Stomach (tissue), 4 donors: ENCODE measurements at regions not wholly inside any gene's neighbourhood (a gene's known extent, or its start where the extent isn't known, plus 50 kb on each side); places are given as distances from the start of the nearest gene placed in this dataset.

ENCODE experiments used
- POLR2A ChIP-seq, 4 donors: fragments of 450-650 bp; IDR thresholded peaks; one replicate each; pipeline ENCODE4 v1.6.1; 2016; ENCODE audit warnings: antibody characterized with exemption in 4 of 4, control low read depth in 2 of 4, mild to moderate bottlenecking in 1 of 4, moderate library complexity in 1 of 4
- TF ChIP-seq, protein P1 (sequence below), 7 experiments: fragments of 450-650 bp in 4 of 7; fragments of 200-600 bp in 3 of 7; sonication (generic) in 3 of 7; IDR thresholded peaks; one replicate each; pipeline ENCODE4 v1.5.1; 2016 to 2019; ENCODE audit warnings: antibody characterized with exemption in 7 of 7, control low read depth in 2 of 7, mild to moderate bottlenecking in 1 of 7

DNA sequence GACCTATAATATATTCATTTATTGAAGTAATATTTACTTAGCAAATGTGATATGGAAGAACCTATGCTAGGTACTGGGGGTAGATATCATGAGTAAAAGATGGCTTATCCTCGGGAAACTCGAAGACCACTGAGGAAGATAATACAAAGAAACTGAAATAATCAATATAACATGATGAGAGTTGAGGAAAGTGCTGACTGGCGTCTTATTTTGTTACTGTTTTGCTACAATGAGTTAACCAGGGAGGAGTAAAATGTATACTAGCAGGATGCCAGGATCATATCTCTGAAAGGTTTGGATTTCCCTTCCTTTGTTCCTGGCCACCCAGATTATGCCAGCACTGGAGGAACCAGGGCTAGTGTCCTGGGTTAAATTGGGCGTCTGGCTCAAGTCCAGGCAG lies 111.7 kb upstream of the SPATS2L start:
- TF ChIP-seq, protein P1, sequence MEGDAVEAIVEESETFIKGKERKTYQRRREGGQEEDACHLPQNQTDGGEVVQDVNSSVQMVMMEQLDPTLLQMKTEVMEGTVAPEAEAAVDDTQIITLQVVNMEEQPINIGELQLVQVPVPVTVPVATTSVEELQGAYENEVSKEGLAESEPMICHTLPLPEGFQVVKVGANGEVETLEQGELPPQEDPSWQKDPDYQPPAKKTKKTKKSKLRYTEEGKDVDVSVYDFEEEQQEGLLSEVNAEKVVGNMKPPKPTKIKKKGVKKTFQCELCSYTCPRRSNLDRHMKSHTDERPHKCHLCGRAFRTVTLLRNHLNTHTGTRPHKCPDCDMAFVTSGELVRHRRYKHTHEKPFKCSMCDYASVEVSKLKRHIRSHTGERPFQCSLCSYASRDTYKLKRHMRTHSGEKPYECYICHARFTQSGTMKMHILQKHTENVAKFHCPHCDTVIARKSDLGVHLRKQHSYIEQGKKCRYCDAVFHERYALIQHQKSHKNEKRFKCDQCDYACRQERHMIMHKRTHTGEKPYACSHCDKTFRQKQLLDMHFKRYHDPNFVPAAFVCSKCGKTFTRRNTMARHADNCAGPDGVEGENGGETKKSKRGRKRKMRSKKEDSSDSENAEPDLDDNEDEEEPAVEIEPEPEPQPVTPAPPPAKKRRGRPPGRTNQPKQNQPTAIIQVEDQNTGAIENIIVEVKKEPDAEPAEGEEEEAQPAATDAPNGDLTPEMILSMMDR (IDR thresholded peaks at IDR 0.05), result no peak
- TF ChIP-seq POLR2A (IDR thresholded peaks at IDR 0.05), result no peak
